Omental fat pad (tissue), 3 donors: ENCODE measurements at regions not wholly inside any gene's neighbourhood (a gene's known extent, or its start where the extent isn't known, plus 50 kb on each side); places are given as distances from the start of the nearest gene placed in this dataset.
"Not testable (repeated sequence)": the region's sequence is repeated elsewhere in the genome, so short reads cannot be mapped to it uniquely, and the experiment has no call there.

Experiments
- ATAC-seq: fragments of 150-250 bp; one replicate; pipeline ENCODE4 v1.9.1; 2016; ENCODE audit warnings: mild to moderate bottlenecking, moderate library complexity; ENCODE audit not compliant: low FRiP score
- DNase-seq: peaks from one replicate; pipeline ENCODE4 v3.0.0-alpha.2; 2019; ENCODE audit warnings: low spot score
- TF ChIP-seq, protein P1 (sequence below), 3 donors: fragments of 450-650 bp; IDR thresholded peaks; one replicate each; pipeline ENCODE4 v1.5.1; 2016 to 2017; ENCODE audit warnings: antibody characterized with exemption in 3 of 3, mild to moderate bottlenecking in 3 of 3, moderate library complexity in 2 of 3

DNA sequence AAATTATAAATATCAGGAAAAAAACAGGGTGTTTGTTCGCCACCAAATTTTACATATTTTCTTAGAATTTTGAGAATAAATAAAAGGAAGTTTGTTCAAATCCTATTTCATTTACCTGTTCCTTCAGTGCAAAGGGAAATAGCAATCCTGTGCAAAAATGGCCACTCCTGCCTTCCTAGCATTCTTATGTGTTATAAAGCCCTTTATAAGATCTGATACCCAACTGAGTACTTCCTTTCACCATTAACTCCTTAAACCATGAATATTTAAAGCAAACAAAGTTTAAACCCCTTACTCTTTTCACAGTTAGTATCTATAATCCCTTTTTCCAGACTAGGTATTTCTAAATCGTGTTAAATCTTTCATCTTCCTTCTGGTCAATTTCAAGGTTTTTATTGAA is 427.8 kb downstream of the NR4A2 start:
- ATAC-seq, result no peak
- TF ChIP-seq, protein P1, sequence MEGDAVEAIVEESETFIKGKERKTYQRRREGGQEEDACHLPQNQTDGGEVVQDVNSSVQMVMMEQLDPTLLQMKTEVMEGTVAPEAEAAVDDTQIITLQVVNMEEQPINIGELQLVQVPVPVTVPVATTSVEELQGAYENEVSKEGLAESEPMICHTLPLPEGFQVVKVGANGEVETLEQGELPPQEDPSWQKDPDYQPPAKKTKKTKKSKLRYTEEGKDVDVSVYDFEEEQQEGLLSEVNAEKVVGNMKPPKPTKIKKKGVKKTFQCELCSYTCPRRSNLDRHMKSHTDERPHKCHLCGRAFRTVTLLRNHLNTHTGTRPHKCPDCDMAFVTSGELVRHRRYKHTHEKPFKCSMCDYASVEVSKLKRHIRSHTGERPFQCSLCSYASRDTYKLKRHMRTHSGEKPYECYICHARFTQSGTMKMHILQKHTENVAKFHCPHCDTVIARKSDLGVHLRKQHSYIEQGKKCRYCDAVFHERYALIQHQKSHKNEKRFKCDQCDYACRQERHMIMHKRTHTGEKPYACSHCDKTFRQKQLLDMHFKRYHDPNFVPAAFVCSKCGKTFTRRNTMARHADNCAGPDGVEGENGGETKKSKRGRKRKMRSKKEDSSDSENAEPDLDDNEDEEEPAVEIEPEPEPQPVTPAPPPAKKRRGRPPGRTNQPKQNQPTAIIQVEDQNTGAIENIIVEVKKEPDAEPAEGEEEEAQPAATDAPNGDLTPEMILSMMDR (IDR thresholded peaks at IDR 0.05), result no peak
- DNase-seq, result no peak

DNA sequence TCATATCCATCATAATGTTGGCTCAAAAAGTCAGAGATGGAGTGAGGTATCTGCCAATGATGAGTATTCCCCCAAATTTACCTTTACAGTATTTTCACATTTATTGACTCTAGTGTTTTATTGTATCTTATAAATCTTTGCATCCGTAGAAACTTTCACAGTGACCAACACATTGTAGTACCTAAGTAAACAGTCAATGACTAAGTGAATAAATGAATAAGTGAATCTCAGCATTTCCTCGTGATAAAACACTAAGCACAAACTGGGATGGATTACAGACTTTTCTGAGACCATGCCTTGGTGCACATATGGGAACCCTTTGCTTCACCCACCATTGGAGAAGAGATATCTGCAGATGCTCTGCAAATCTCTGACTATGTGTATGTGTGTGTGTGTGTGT is 429.9 kb downstream of the NR4A2 start:
- no peak for ATAC-seq

DNA sequence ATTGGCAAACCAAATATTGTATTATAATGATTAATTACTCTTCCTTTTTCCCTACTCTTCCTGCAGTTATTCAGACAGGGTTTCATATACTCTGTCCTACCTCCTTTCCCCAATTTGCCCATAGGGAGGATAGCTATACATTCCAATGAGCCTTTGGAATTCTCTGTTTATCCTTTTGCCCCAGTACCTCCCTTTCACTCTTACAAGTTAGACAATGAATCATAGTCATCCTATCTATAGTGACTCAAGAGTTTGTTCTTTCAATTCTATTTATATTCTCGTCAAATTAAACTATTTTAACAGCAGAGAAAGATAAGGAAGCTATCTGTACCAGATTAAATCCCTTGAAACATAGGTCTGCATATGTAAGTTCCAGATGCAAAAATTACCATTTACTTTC is 437.5 kb downstream of the NR4A2 start:
- ATAC-seq, result no peak
- no peak for DNase-seq
- TF ChIP-seq, protein P1 (IDR thresholded peaks at IDR 0.05), result no peak

More for the DNA sequence above, 429.9 kb downstream of the NR4A2 start:
- no peak for DNase-seq
- TF ChIP-seq, protein P1 (IDR thresholded peaks at IDR 0.05), result no peak

DNA sequence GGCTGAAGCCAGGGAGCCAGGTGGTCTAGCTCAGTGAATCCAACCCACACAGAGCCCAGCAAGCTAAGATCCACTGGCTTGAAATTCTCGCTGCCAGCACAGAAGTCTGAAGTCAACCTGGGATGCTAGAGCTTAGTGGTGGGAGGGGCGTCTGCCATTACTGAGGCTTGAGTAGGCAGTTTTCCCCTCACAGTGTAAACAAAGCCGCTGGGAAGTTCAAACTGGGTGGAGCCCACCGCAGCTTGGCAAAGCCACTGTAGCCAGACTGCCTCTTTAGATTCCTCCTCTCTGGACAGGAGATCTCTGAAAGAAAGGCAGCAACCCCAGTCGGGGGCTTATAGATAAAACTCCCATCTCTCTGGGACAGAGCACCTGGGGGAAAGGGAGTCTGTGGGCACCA is 452.1 kb downstream of the NR4A2 start:
- not testable (repeated sequence) for ATAC-seq, DNase-seq

DNA sequence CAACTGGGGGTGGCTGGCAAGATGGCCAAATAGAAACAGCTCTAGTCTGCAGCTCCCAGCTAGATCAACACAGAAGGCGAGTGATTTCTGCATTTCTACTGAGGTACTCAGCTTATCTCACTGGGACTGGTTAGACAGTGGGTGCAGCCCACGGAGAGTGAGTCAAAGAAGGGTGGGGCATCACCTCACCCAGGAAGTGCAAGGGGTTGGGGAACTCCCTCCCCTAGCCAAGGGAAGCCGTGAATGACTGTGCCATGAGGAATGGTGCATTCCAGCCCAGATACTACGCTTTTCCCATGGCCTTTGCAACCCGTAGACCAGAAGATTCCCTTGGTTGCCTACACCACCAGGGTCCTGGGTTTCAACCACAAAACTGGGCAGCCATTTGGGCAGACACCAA is 452.6 kb downstream of the NR4A2 start:
- DNase-seq, ATAC-seq: not testable (repeated sequence)

DNA sequence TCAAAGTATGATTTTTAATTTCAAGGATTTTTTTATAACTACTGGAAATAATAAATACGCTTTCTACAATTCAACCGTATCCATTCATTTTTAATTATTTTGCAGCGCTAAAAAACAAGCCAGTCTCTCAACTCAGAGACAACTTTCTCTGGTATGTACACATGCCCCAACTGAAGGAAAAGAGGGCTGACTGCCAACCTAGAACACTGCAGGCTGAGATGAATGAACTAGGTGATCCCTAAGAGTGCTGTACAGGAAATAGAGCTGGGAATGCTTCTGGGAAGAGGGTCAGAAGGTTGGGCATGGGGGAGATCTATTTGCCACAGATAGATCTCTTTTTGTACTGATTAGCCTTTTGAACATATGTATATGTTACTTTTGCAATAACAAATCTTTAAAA is 460.1 kb downstream of the NR4A2 start:
- TF ChIP-seq, protein P1 (IDR thresholded peaks at IDR 0.05), result no peak
- ATAC-seq, result no peak
- DNase-seq, result no peak

DNA sequence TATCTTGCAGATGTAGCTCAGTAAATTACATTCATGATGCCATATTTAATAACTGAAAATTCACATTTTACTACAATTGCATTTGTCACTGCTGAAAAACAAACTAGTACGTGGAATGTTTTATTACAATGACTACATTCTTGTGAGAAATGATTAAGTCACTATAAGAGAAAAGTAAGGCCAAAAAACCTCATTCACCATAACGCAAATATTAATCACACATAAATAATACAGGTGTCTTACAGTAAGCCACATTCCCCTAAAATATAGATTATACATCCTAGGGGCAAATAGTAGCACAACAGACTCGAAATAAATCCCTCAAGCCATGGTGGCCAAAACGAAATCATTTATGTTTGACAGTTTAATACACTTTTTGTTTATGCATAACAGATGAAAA is 460.6 kb downstream of the NR4A2 start:
- no peak for ATAC-seq
- TF ChIP-seq, protein P1 (IDR thresholded peaks at IDR 0.05), result no peak
- no peak for DNase-seq

DNA sequence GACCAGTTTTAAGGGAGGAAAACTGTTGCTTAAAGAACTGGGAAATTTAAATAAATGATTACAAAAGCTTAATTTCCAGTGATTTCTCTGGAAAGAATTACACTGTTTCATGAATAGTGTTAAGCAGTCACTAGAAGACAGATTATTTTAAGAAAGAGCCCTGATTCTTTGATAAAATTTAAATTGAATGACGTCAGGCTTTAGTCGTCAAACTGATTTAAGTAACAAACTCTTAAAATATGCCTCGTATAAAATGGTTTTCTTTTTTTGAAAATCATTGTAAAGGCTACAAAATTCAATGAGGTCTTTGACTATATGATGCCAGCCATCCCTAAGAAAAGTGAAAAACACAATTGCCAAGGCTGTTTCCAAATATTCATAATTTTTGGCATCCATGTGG is 465.0 kb downstream of the NR4A2 start:
- DNase-seq (no peak), ATAC-seq (no peak)
- TF ChIP-seq, protein P1 (IDR thresholded peaks at IDR 0.05), result no peak
